Heart left ventricle (tissue), 16 donors: ENCODE measurements at regions not wholly inside any gene's neighbourhood (a gene's known extent, or its start where the extent isn't known, plus 50 kb on each side); places are given as distances from the start of the nearest gene placed in this dataset.

Experiments used
- ATAC-seq, 4 donors: fragments of 200-7000 bp; cut with Tn5 transposase; one replicate each; pipeline ENCODE4 v1.9.1; 2020 to 2022; ENCODE audit warnings: moderate library complexity in 4 of 4, mild to moderate bottlenecking in 3 of 4, moderate number of reproducible peaks in 1 of 4
- DNase-seq, 5 donors: peaks; one replicate each; pipeline ENCODE4 v3.0.0-alpha.2; 2020
- H3K27ac ChIP-seq, 12 donors: fragments of 200-600 bp; sonication (generic) in 4 of 12; one replicate each; pipeline versions ENCODE4 v1.5.0 to v1.8.0; 2016 to 2022; ENCODE audit warnings: mild to moderate bottlenecking in 2 of 12
- H3K27me3 ChIP-seq, 9 donors: fragments of 200-600 bp; sonication (generic) in 2 of 9; one replicate each; pipeline versions ENCODE4 v1.5.1 to v1.8.0; 2016 to 2022; ENCODE audit warnings: mild to moderate bottlenecking in 3 of 9
- H3K36me3 ChIP-seq, 9 donors: fragments of 200-600 bp; sonication (generic) in 2 of 9; one replicate each; pipeline versions ENCODE4 v1.5.0 to v1.8.0; 2018 to 2022; ENCODE audit warnings: mild to moderate bottlenecking in 2 of 9
- H3K4me1 ChIP-seq, 12 donors: fragments of 200-600 bp; sonication (generic) in 4 of 12; one replicate each; pipeline versions ENCODE4 v1.5.0 to v1.8.0; 2016 to 2022; ENCODE audit warnings: mild to moderate bottlenecking in 3 of 12
- H3K4me3 ChIP-seq, 12 donors: fragments of 200-600 bp; sonication (generic) in 4 of 12; one replicate each; pipeline versions ENCODE4 v1.5.0 to v1.8.0; 2017 to 2022; ENCODE audit warnings: mild to moderate bottlenecking in 9 of 12, moderate library complexity in 4 of 12
- H3K9me3 ChIP-seq, 12 donors: fragments of 200-600 bp; sonication (generic) in 4 of 12; one replicate each; pipeline versions ENCODE4 v1.5.0 to v1.8.0; 2016 to 2022; ENCODE audit warnings: mild to moderate bottlenecking in 1 of 12
- POLR2A ChIP-seq, 2 donors: fragments of 450-650 bp; IDR thresholded peaks; one replicate each; pipeline ENCODE4 v1.6.1; 2017; ENCODE audit warnings: antibody characterized with exemption in 2 of 2, mild to moderate bottlenecking in 2 of 2, moderate library complexity in 2 of 2
- WGBS, 4 donors: extraction: QIAGEN DNeasy Blood & Tissue Kit in 2 of 4; methylation state at CpG; one replicate each; pipeline versions ENCODE4 v1.1.5 to v1.1.7; 2013 to 2018; 5-methylcytosine and 5-hydroxymethylcytosine counted together
- intact Hi-C, 10 donors: fragments of 100-400 bp; cut with DNase I; formaldehyde crosslinking; loops; one replicate each; pipeline versions ENCODE4 v1.11.1 to v1.14.2; 2022
- TF ChIP-seq, protein P1 (sequence below), 12 donors: fragments of 200-600 bp; sonication (generic) in 4 of 12; IDR thresholded peaks; one replicate each; pipeline versions ENCODE4 v1.5.0 to v1.8.0; 2018 to 2022; ENCODE audit warnings: antibody characterized with exemption in 12 of 12, mild to moderate bottlenecking in 5 of 12
- donor health status: ischemic (EF 13 %, LVEDD 7.1; RV severe dilation, severe dysfunction).
- donor health status: healthy with polysubstance abuse.
- donor health status: DM: no; HTN: yes; CAD: no.
- donor health status: DM: no; HTN: no; CAD: no.
- donor health status: ischemic (EF 25% LVEDD 6.9; RV normal size, moderate dysfunction).
- donor health status: ischemic (EF 25% LVEDD 5.7; RV mildly dilated, moderate dysfunction).
- donor health status: healthy.
- donor health status: DM: yes; HTN: yes; CAD: no.
- donor health status: ischemic (EF 35%, LVEDD 5.7; RV mildly dilated, moderate dysfunction).
- donor health status: nonischemic (EF 11% LVEDD 7.7; RV severe dilation, severe dysfunction).
- donor health status: DM: yes; HTN: yes; CAD: no.
- donor health status: PGD.
- donor health status: ischemic (EF 29% LVEDD 5.4; RV normal size, mild dysfunction).
- donor health status: nonischemic (EF 23%, LVEDD 6.1; RV moderate dilation, normal function).

DNA sequence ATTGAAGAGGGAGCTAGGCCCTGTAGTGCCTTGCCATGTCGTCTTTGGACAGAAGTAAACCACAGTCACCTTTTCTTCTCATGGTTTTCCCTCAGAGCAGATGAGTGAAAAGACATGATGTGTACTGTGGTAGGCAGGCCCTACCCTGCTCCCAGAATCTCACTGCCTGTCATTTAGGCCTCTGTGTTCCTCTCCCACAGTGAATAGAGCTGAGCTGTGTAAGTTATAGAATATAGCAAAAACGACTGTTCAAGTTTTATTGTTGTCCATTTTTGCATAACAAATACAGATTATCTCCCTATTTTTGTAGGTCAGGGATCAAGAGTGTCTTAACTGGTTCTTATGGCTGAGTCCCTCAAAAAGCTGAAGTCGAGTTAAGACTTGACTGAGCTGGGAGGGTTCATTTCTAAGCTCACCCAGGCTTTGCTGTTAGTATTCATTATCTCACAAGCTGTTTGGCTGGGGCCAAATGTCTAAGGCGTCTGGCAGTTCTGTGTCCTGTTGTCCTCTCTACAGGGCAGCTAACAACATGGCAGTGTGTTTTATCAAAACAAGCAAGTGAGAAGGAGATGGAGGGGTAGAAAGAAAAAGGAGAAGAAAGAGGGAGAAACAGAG is 780.9 kb upstream of the POM121L12 start:
- WGBS, 4 donors: 53 to 58% (median 56%) methylated on average over 4 of the region's 4 CpGs
- Histone ChIP-seq H3K27ac (no peak overlapping the region), H3K9me3 (no peaks in the 10 kb centered on the region), H3K4me3 (no peak overlapping the region), H3K27me3 (no peaks in the 10 kb centered on the region), H3K36me3 (no peaks in the 10 kb centered on the region), H3K4me1 (no peaks in the 10 kb centered on the region)
- ATAC-seq: no peak
- DNase-seq: no peak
- intact Hi-C loops: no loop called here
- TF ChIP-seq, protein P1, sequence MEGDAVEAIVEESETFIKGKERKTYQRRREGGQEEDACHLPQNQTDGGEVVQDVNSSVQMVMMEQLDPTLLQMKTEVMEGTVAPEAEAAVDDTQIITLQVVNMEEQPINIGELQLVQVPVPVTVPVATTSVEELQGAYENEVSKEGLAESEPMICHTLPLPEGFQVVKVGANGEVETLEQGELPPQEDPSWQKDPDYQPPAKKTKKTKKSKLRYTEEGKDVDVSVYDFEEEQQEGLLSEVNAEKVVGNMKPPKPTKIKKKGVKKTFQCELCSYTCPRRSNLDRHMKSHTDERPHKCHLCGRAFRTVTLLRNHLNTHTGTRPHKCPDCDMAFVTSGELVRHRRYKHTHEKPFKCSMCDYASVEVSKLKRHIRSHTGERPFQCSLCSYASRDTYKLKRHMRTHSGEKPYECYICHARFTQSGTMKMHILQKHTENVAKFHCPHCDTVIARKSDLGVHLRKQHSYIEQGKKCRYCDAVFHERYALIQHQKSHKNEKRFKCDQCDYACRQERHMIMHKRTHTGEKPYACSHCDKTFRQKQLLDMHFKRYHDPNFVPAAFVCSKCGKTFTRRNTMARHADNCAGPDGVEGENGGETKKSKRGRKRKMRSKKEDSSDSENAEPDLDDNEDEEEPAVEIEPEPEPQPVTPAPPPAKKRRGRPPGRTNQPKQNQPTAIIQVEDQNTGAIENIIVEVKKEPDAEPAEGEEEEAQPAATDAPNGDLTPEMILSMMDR (IDR thresholded peaks at IDR 0.05): no peak
- no peak for TF ChIP-seq POLR2A (IDR thresholded peaks at IDR 0.05)

DNA sequence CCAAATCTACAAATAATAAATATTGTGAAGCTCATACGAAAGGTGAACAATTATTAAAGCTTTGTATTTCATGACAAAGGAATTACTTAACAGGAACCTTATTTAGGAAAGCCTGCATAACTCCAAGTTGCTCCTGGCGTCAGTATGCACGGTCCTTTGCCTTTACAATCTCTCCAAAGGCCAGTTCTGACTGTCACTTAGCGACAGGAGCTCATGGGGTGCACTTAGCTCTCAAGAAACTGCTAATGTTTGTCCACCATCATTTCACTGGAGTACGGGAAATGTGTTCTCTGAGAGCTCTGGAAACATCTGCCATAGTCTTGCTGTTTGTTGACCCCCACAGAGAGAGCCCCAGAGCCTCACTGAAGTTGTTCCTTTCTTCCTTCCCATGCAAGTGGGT is 781.5 kb upstream of the POM121L12 start:
- Histone ChIP-seq H3K4me1 (no peaks in the 10 kb centered on the region), H3K4me3 (no peak overlapping the region), H3K27me3 (peaks cover 0 to 4% (median 0%) of the 10 kb centered on the region in 9 donors), H3K27ac (no peak overlapping the region), H3K36me3 (no peaks in the 10 kb centered on the region), H3K9me3 (no peaks in the 10 kb centered on the region)
- intact Hi-C loops: no loop called here
- ATAC-seq: no peak
- TF ChIP-seq, protein P1 (IDR thresholded peaks at IDR 0.05): no peak
- TF ChIP-seq POLR2A (IDR thresholded peaks at IDR 0.05): no peak
- DNase-seq: no peak
- 61 to 79% (median 68%) methylated on average over 5 of the region's 5 CpGs for WGBS, 4 donors

DNA sequence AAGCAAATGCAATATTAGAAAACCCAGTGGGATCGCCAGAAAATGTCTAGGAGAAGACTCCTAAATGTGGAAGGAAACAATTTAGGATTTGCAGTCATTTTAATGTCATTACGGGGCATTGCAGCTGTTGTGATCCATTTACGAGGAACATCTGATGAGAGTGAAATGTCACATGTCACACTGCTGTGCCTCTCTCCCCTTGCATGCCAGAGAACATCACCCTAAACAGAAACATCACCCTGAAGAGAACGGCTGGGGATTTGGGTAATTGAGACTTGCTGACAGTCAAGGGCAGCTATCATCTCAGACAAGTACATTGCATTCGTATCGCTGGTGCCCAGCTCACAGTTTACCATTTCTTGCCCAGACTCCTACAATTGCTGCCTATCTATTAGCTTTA is 785.7 kb upstream of the POM121L12 start:
- Histone ChIP-seq H3K4me1 (no peaks in the 10 kb centered on the region), H3K9me3 (peaks cover 0 to 4% (median 0%) of the 10 kb centered on the region in 12 donors), H3K27me3 (peaks cover 0 to 4% (median 0%) of the 10 kb centered on the region in 9 donors), H3K36me3 (no peaks in the 10 kb centered on the region), H3K27ac (no peak overlapping the region), H3K4me3 (no peak overlapping the region)
- DNase-seq: no peak
- no peak for ATAC-seq
- intact Hi-C loops: no loop called here
- WGBS, 4 donors: 37 to 52% (median 43%) methylated on average over 6 of the region's 6 CpGs
- TF ChIP-seq, protein P1 (IDR thresholded peaks at IDR 0.05): no peak
- no peak for TF ChIP-seq POLR2A (IDR thresholded peaks at IDR 0.05)

DNA sequence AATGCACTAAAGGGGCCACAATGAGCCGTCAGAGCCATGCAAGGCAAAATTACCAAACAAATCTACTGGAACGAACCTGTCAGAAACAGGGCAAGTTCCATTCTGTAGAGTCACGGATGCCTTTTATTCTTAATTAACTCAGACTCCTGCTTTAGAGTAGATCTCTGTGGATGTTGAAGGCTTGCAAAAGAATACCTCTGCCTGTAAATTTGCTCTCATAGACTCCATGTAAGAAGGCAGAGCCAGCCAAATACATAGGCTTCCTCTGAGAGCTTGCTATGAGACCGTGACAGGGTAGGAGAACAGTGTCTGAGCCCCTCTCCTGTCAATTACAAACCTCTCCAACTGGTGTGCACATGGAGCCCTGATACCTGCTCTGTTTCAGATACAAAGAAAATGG is 787.9 kb upstream of the POM121L12 start:
- H3K4me1 ChIP-seq: no peaks in the 10 kb centered on the region
- peaks cover 0 to 10% (median 0%) of the 10 kb centered on the region in 12 donors for H3K9me3 ChIP-seq
- DNase-seq (no peak), ATAC-seq (no peak)
- intact Hi-C loops: no loop called here
- 78 to 87% (median 86%) methylated on average over 4 of the region's 4 CpGs for WGBS, 4 donors
- no peak for TF ChIP-seq POLR2A (IDR thresholded peaks at IDR 0.05)
- H3K27me3 ChIP-seq: peaks cover 0 to 4% (median 0%) of the 10 kb centered on the region in 9 donors
- H3K36me3 ChIP-seq: no peaks in the 10 kb centered on the region
- H3K4me3 ChIP-seq: no peak overlapping the region
- no peak overlapping the region for H3K27ac ChIP-seq

DNA sequence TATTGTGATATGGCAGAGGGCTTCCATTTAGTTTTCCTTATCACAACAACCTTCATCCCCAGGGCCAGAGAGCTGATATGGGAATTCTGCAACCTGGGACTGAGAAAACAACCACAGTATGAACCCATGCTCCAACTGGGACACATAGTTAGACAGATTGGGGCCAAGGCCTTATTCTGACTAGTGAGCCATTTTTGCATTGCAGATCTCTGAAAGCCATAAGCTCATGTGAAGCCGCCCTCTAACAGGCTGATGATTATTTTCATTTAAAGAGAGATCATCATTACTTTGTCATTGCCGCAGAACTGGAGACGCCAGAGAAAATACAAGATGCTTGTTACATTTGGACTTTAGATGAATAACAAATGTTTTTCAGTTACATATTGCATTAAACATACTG is 791.7 kb upstream of the POM121L12 start:
- H3K9me3 ChIP-seq: peaks cover 0 to 10% (median 0%) of the 10 kb centered on the region in 12 donors
- no peak overlapping the region for H3K27ac ChIP-seq
- no peak overlapping the region for H3K4me3 ChIP-seq
- 92 to 93% (median 93%) methylated on average over 3 of the region's 3 CpGs for WGBS, 4 donors
- TF ChIP-seq, protein P1 (IDR thresholded peaks at IDR 0.05): no peak
- no peak for TF ChIP-seq POLR2A (IDR thresholded peaks at IDR 0.05)
- intact Hi-C loops: no loop called here
- ATAC-seq: no peak
- no peaks in the 10 kb centered on the region for H3K4me1 ChIP-seq
- no peaks in the 10 kb centered on the region for H3K36me3 ChIP-seq
- H3K27me3 ChIP-seq: no peaks in the 10 kb centered on the region
- DNase-seq: no peak
